Neural progenitor cell (in vitro differentiated cells): ENCODE measurements at regions not wholly inside any gene's neighbourhood (a gene's known extent, or its start where the extent isn't known, plus 50 kb on each side); places are given as distances from the start of the nearest gene placed in this dataset.

Source experiments
- EZH2 ChIP-seq: fragments of 200-600 bp; sonication (generic); IDR thresholded peaks from 2 replicates; pipeline ENCODE4 v1.6.1; 2017; ENCODE audit warnings: antibody characterized with exemption, mild to moderate bottlenecking, moderate library complexity
- TF ChIP-seq, protein P1 (sequence below): fragments of 200-600 bp; sonication (generic); IDR thresholded peaks from 2 replicates; pipeline ENCODE4 v1.5.1; 2017; ENCODE audit warnings: antibody characterized with exemption, mild to moderate bottlenecking

DNA sequence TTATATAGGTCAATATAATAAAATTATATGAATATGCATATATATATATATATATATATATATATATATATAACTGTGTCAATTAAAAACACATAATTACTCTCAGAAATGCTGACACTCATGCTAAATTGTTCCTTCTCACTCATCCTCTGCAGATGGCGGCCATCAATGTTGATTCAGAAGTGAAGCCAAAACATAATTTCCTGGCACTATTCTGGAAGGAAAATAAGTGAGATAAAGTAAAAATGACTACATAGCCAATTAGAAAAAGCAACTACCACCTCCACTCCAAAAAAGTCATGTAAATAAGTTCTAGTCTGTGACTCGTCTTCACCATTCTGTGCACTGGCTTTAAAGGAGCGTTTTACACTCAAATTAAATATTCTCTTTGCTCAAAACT, 423.3 kb downstream of the EFNB2 start:
- TF ChIP-seq, protein P1, sequence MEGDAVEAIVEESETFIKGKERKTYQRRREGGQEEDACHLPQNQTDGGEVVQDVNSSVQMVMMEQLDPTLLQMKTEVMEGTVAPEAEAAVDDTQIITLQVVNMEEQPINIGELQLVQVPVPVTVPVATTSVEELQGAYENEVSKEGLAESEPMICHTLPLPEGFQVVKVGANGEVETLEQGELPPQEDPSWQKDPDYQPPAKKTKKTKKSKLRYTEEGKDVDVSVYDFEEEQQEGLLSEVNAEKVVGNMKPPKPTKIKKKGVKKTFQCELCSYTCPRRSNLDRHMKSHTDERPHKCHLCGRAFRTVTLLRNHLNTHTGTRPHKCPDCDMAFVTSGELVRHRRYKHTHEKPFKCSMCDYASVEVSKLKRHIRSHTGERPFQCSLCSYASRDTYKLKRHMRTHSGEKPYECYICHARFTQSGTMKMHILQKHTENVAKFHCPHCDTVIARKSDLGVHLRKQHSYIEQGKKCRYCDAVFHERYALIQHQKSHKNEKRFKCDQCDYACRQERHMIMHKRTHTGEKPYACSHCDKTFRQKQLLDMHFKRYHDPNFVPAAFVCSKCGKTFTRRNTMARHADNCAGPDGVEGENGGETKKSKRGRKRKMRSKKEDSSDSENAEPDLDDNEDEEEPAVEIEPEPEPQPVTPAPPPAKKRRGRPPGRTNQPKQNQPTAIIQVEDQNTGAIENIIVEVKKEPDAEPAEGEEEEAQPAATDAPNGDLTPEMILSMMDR, result no peak
- TF ChIP-seq EZH2, result no peak
